ENCODE measurements at regions not wholly inside any gene's neighbourhood (a gene's known extent, or its start where the extent isn't known, plus 50 kb on each side); places are given as distances from the start of the nearest gene placed in this dataset.

DNA sequence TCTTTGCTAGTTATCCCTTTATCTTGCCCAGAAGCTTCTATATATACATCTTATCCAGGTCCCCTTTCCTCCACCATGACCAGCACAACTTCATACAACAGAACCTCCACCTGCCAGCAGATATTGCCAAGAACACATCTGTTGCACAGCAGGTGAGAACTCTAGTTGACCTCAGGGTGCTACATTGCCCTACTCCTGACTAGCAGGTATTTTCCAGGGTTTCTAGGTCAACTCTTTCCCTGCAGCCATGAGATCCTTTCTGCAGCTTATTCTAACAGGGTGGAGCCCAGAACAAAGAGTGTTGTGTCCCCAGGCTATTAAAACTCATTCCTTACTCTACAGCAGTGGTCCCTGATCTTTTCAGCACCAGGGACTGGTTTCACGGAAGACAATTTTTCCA lies 319.5 kb downstream of the PRDM2 start:
- WGBS = 83% methylated on average over 1 of the region's 1 CpG
- H3K4me1 ChIP-seq = no peaks in the 10 kb centered on the region
- H3K27ac ChIP-seq (replicated peaks in 1 of 4) = no peak overlapping the region
- H3K27me3 ChIP-seq = peaks cover 0 to 13% (median 0%) of the 10 kb centered on the region in 4 donors
- no peak for TF ChIP-seq POLR2A (IDR thresholded peaks at IDR 0.05; ENCODE audit: low read depth)
- no peak for TF ChIP-seq POLR2AphosphoS5 (IDR thresholded peaks at IDR 0.05)
- TF ChIP-seq, protein P1, sequence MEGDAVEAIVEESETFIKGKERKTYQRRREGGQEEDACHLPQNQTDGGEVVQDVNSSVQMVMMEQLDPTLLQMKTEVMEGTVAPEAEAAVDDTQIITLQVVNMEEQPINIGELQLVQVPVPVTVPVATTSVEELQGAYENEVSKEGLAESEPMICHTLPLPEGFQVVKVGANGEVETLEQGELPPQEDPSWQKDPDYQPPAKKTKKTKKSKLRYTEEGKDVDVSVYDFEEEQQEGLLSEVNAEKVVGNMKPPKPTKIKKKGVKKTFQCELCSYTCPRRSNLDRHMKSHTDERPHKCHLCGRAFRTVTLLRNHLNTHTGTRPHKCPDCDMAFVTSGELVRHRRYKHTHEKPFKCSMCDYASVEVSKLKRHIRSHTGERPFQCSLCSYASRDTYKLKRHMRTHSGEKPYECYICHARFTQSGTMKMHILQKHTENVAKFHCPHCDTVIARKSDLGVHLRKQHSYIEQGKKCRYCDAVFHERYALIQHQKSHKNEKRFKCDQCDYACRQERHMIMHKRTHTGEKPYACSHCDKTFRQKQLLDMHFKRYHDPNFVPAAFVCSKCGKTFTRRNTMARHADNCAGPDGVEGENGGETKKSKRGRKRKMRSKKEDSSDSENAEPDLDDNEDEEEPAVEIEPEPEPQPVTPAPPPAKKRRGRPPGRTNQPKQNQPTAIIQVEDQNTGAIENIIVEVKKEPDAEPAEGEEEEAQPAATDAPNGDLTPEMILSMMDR (IDR thresholded peaks at IDR 0.05) = no peak
- TF ChIP-seq EP300 (IDR thresholded peaks at IDR 0.05) = no peak
- no peaks in the 10 kb centered on the region for H3K9me3 ChIP-seq
- H3K4me3 ChIP-seq = no peak overlapping the region
- no peak for DNase-seq (ENCODE audit: extremely low spot score)
- H3K36me3 ChIP-seq = no peaks in the 10 kb centered on the region
- intact Hi-C loops (cut with DNase I) = no loop called here

DNA sequence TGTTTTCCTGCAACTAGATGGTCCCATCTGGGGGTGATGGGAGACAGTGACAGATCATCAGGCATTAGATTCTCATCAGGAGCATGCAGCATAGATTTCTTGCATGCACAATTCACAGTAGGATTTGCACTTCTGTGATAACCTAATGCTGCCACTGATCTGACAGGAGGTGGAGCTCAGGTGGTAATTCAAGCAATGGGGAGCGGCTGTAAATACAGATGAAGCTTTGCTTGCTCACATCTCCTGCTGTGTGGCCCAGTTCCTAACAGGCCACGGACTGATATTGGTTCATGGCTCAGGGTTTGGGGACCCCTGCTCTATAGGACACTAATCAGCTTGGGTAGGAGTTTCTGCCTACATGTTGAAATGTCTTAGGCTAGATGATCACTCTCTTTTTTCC lies 320.0 kb downstream of the PRDM2 start:
- Histone ChIP-seq H3K4me3 (no peak overlapping the region), H3K36me3 (no peaks in the 10 kb centered on the region), H3K4me1 (no peaks in the 10 kb centered on the region), H3K27me3 (peaks cover 0 to 13% (median 0%) of the 10 kb centered on the region in 4 donors), H3K27ac (replicated peaks in 1 of 4) (no peak overlapping the region), H3K9me3 (no peaks in the 10 kb centered on the region)
- WGBS = 80% methylated on average over 2 of the region's 2 CpGs
- intact Hi-C loops (cut with DNase I) = no loop called here
- TF ChIP-seq EP300 (IDR thresholded peaks at IDR 0.05) (no peak), POLR2AphosphoS5 (IDR thresholded peaks at IDR 0.05) (no peak), POLR2A (IDR thresholded peaks at IDR 0.05; ENCODE audit: low read depth) (no peak)
- TF ChIP-seq, protein P1 (IDR thresholded peaks at IDR 0.05) = no peak
- no peak for DNase-seq (ENCODE audit: extremely low spot score)

DNA sequence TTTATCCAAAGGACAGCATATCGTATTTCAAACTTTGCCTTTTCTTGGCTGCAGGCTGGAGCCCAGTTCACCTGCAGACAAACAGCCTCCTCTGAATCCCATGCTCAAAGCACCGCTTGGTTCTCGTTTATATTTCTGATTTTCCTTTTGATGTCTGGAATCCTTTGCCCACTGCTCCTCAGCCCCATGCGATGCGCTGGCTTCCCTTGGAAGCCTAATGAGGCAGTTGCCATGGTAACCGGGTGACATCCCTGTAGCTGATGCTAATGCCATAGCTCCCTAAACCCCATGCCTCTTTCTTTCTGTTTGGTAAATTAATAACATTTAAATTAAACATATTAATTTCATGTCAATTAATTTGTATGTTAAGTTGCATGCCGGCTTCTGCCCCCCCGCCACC lies 327.1 kb downstream of the PRDM2 start:
- no peaks in the 10 kb centered on the region for H3K4me1 ChIP-seq
- no peaks in the 10 kb centered on the region for H3K9me3 ChIP-seq
- 75% methylated on average over 8 of the region's 8 CpGs for WGBS
- H3K36me3 ChIP-seq = no peaks in the 10 kb centered on the region
- TF ChIP-seq EP300 (IDR thresholded peaks at IDR 0.05) = no peak
- TF ChIP-seq POLR2A (IDR thresholded peaks at IDR 0.05; ENCODE audit: low read depth) = no peak
- TF ChIP-seq, protein P1 (IDR thresholded peaks at IDR 0.05) = no peak
- TF ChIP-seq POLR2AphosphoS5 (IDR thresholded peaks at IDR 0.05) = no peak
- intact Hi-C loops (cut with DNase I) = no loop called here
- no peak overlapping the region for H3K27ac ChIP-seq (replicated peaks in 1 of 4)
- no peak overlapping the region for H3K4me3 ChIP-seq
- DNase-seq (ENCODE audit: extremely low spot score) = peak; percentile 55
- no peaks in the 10 kb centered on the region for H3K27me3 ChIP-seq

DNA sequence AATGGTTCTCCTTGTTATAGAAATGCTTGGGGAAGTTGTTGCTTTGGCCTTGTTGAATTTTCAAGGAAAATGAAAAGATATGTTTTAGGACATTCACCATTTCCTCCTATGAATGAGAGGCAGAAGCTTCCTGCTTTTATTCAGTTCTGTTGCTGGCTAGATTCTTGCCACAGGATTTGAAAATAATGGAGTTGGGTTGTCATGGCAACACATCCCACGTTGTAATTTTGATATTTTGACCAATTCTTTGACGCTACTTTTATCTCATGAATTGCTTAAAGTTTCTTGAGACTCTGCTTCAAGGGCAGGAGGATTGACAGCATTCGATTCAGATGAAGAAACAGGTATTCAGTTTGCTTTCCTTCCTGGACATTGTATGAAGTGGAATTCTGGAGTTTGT lies 331.5 kb downstream of the PRDM2 start:
- no peak for DNase-seq (ENCODE audit: extremely low spot score)
- no peaks in the 10 kb centered on the region for H3K4me1 ChIP-seq
- H3K36me3 ChIP-seq = no peaks in the 10 kb centered on the region
- peaks cover 0 to 5% (median 0%) of the 10 kb centered on the region in 4 donors for H3K9me3 ChIP-seq
- H3K4me3 ChIP-seq = no peak overlapping the region
- TF ChIP-seq POLR2A (IDR thresholded peaks at IDR 0.05; ENCODE audit: low read depth) = no peak
- TF ChIP-seq, protein P1 (IDR thresholded peaks at IDR 0.05) = no peak
- TF ChIP-seq POLR2AphosphoS5 (IDR thresholded peaks at IDR 0.05) = no peak
- TF ChIP-seq EP300 (IDR thresholded peaks at IDR 0.05) = no peak
- intact Hi-C loops (cut with DNase I) = no loop called here
- no peaks in the 10 kb centered on the region for H3K27me3 ChIP-seq
- no peak overlapping the region for H3K27ac ChIP-seq (replicated peaks in 1 of 4)
- WGBS = 46% methylated on average over 3 of the region's 3 CpGs

DNA sequence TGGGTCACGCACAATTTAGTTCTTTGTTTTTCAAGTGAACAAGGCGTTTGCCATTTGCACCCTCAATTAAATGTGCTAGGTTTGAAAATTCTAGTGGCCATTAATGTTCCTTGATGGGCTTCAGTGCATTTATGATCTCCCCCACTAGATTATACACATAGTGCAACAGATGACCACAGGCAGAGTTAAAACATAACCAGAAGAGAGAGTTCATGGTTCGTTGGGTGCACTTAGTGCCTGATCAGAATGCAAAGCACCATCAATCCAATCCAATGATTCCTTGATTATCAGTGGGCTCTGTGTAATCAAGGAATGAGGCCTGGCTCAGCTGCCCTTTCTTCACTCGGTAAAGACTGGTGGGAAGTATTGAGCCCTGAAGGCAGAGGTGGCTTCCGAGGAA lies 334.5 kb downstream of the PRDM2 start:
- Histone ChIP-seq H3K36me3 (no peaks in the 10 kb centered on the region), H3K4me3 (no peak overlapping the region), H3K27me3 (no peaks in the 10 kb centered on the region), H3K27ac (replicated peaks in 1 of 4) (no peak overlapping the region), H3K4me1 (no peaks in the 10 kb centered on the region), H3K9me3 (peaks cover 0 to 5% (median 0%) of the 10 kb centered on the region in 4 donors)
- DNase-seq (ENCODE audit: extremely low spot score) = no peak
- intact Hi-C loops (cut with DNase I) = no loop called here
- 81% methylated on average over 5 of the region's 5 CpGs for WGBS
- TF ChIP-seq EP300 (IDR thresholded peaks at IDR 0.05) (no peak), POLR2AphosphoS5 (IDR thresholded peaks at IDR 0.05) (no peak), POLR2A (IDR thresholded peaks at IDR 0.05; ENCODE audit: low read depth) (no peak)
- TF ChIP-seq, protein P1 (IDR thresholded peaks at IDR 0.05) = no peak
